Keratinocyte (primary cell): ENCODE measurements at regions not wholly inside any gene's neighbourhood (a gene's known extent, or its start where the extent isn't known, plus 50 kb on each side); places are given as distances from the start of the nearest gene placed in this dataset.

Experiments
- DNase-seq: peaks from one replicate; pipeline ENCODE4 v3.0.0-alpha.2; 2011; ENCODE audit warnings: low read depth, missing footprints, low spot score
- FAIRE-seq: peaks from 2 replicates; lab custom pipeline; 2011; peaks lifted over from hg19 to GRCh38; lab: Jason Lieb, UNC
- H2AFZ ChIP-seq: 2 replicates; pipeline ENCODE4 v1.6.0; 2012; ENCODE audit warnings: low read length, control low read depth, inconsistent platforms; ENCODE audit not compliant: control insufficient read depth
- H3K27ac ChIP-seq: 2 replicates; pipeline ENCODE4 v1.5.1; 2011; ENCODE audit warnings: low read length; ENCODE audit not compliant: control insufficient read depth, insufficient read depth
- H3K27me3 ChIP-seq: 3 replicates; pipeline ENCODE4 v1.6.0; 2011; ENCODE audit warnings: low read length; ENCODE audit not compliant: control insufficient read depth, insufficient read depth; ENCODE audit errors: extremely low read depth
- H3K36me3 ChIP-seq, 2 experiments: 2 replicates in 1 of 2; 3 replicates in 1 of 2; pipeline ENCODE4 v1.5.1; 2011; ENCODE audit warnings: low read length in 2 of 2, mild to moderate bottlenecking in 1 of 2; ENCODE audit not compliant: control insufficient read depth in 2 of 2, insufficient read depth in 2 of 2; ENCODE audit errors: extremely low read depth in 1 of 2
- H3K4me1 ChIP-seq: 3 replicates; pipeline ENCODE4 v1.5.1; 2011; ENCODE audit warnings: low read length; ENCODE audit not compliant: control insufficient read depth, insufficient read depth; ENCODE audit errors: extremely low read depth
- H3K4me2 ChIP-seq: 3 replicates; pipeline ENCODE4 v1.6.0; 2011; ENCODE audit warnings: low read depth, low read length; ENCODE audit not compliant: control insufficient read depth, insufficient read depth; ENCODE audit errors: extremely low read depth
- H3K4me3 ChIP-seq, 3 experiments: fragments of 200-600 bp in 1 of 3; sonication (generic) in 1 of 3; 2 replicates in 2 of 3; 3 replicates in 1 of 3; pipeline ENCODE4 v1.5.1; 2011 to 2016; ENCODE audit warnings: low read length in 3 of 3, mild to moderate bottlenecking in 3 of 3, control low read depth in 2 of 3, inconsistent platforms in 1 of 3, low read depth in 1 of 3, mixed read lengths in 1 of 3, mixed run types in 1 of 3, moderate library complexity in 1 of 3; ENCODE audit not compliant: control insufficient read depth in 2 of 3, insufficient read depth in 2 of 3; ENCODE audit errors: extremely low read depth in 1 of 3
- H3K79me2 ChIP-seq: 2 replicates; pipeline ENCODE4 v1.6.0; 2012; ENCODE audit warnings: low read length; ENCODE audit not compliant: control insufficient read depth, insufficient read depth
- H3K9ac ChIP-seq: 3 replicates; pipeline ENCODE4 v1.6.0; 2011; ENCODE audit warnings: low read length; ENCODE audit not compliant: control insufficient read depth, insufficient read depth; ENCODE audit errors: extremely low read depth
- H3K9me1 ChIP-seq: 3 replicates; pipeline ENCODE4 v1.6.0; 2011; ENCODE audit warnings: low read length; ENCODE audit not compliant: control insufficient read depth, insufficient read depth; ENCODE audit errors: extremely low read depth
- H3K9me3 ChIP-seq: 2 replicates; pipeline ENCODE4 v1.5.1; 2012; ENCODE audit warnings: low read depth, low read length; ENCODE audit not compliant: control insufficient read depth
- H4K20me1 ChIP-seq: 3 replicates; pipeline ENCODE4 v1.6.0; 2011; ENCODE audit warnings: low read length; ENCODE audit not compliant: control insufficient read depth, insufficient read depth; ENCODE audit errors: extremely low read depth
- CTCF ChIP-seq, 3 experiments: IDR thresholded peaks in 1 of 3; conservative IDR thresholded peaks in 1 of 3; optimal IDR thresholded peaks in 1 of 3; 2 replicates in 2 of 3; 3 replicates in 1 of 3; pipeline versions ENCODE3 to v1.5.1; 2011; ENCODE audit warnings: low read length in 3 of 3, mild to moderate bottlenecking in 3 of 3, moderate library complexity in 2 of 3, control low read depth in 1 of 3, inconsistent platforms in 1 of 3; ENCODE audit not compliant: insufficient read depth in 2 of 3; ENCODE audit errors: extremely low read depth in 1 of 3
- EZH2 ChIP-seq: IDR thresholded peaks from one replicate; pipeline ENCODE4 v1.6.1; 2012; ENCODE audit warnings: inconsistent platforms, mild to moderate bottlenecking, low read length, moderate library complexity
- dilution Hi-C: fragments of 300-500 bp; cut with MboI; formaldehyde crosslinking; loops from one replicate; pipeline ENCODE4 v1.7.0; 2020; ENCODE audit warnings: low sequenced_read_pairs; ENCODE audit not compliant: extremely low pct_ligation_motif_present

- H3K9ac ChIP-seq: no peak overlapping the region
- H3K4me2 ChIP-seq: no peak overlapping the region
- no peaks in the 10 kb centered on the region for H3K4me1 ChIP-seq
- TF ChIP-seq EZH2 (no peak), CTCF (optimal IDR thresholded peaks at IDR 0.05 in 1 of 3, IDR thresholded peaks at IDR 0.05 in 1 of 3, conservative IDR thresholded peaks at IDR 0.05 in 1 of 3; ENCODE audit: extremely low read depth in 1 of 3, insufficient read depth in 2 of 3, low read length in 3 of 3) (no peak)
- H3K79me2 ChIP-seq: no peaks in the 10 kb centered on the region
- FAIRE-seq: no peak
- no peaks in the 10 kb centered on the region for H3K9me3 ChIP-seq
- no peaks in the 10 kb centered on the region for H3K36me3 ChIP-seq
- H4K20me1 ChIP-seq: no peaks in the 10 kb centered on the region
- H3K27ac ChIP-seq: no peak overlapping the region
- no peak overlapping the region for H3K4me3 ChIP-seq
- no peak for DNase-seq
- H3K9me1 ChIP-seq: no peaks in the 10 kb centered on the region
- dilution Hi-C loops: no loop called here
- no peak overlapping the region for H2AFZ ChIP-seq
- H3K27me3 ChIP-seq: no peaks in the 10 kb centered on the region
These were observed 1975.3 kb upstream of the CDH6 start for GRCh38 chr5:29218138-29218537.

- Histone ChIP-seq H2AFZ (no peak overlapping the region), H3K4me3 (no peak overlapping the region), H3K9me3 (no peaks in the 10 kb centered on the region), H4K20me1 (no peaks in the 10 kb centered on the region), H3K36me3 (no peaks in the 10 kb centered on the region), H3K27me3 (no peaks in the 10 kb centered on the region), H3K4me2 (no peak overlapping the region), H3K27ac (no peak overlapping the region), H3K9ac (no peak overlapping the region), H3K79me2 (no peaks in the 10 kb centered on the region), H3K9me1 (no peaks in the 10 kb centered on the region), H3K4me1 (no peaks in the 10 kb centered on the region)
- DNase-seq (no peak), FAIRE-seq (no peak)
- TF ChIP-seq CTCF (optimal IDR thresholded peaks at IDR 0.05 in 1 of 3, IDR thresholded peaks at IDR 0.05 in 1 of 3, conservative IDR thresholded peaks at IDR 0.05 in 1 of 3; ENCODE audit: extremely low read depth in 1 of 3, insufficient read depth in 2 of 3, low read length in 3 of 3): no peak
- dilution Hi-C loops: no loop called here
These were observed 1978.6 kb upstream of the CDH6 start for GRCh38 chr5:29214839-29215238.
